Type B pancreatic cell (in vitro differentiated cells): ENCODE measurements at regions not wholly inside any gene's neighbourhood (a gene's known extent, or its start where the extent isn't known, plus 50 kb on each side); places are given as distances from the start of the nearest gene placed in this dataset.

Experiments
- DNase-seq: peaks from one replicate; pipeline ENCODE4 v3.0.0; 2021; ENCODE audit warnings: mixed read lengths; ENCODE audit not compliant: unreplicated experiment; ENCODE audit errors: extremely low spot score
- H3K27ac Mint-ChIP-seq: 2 replicates; pipeline ENCODE4 v1.8.0; 2021; ENCODE audit warnings: mild to moderate bottlenecking, mixed read lengths
- H3K27me3 Mint-ChIP-seq: 2 replicates; pipeline ENCODE4 v1.8.0; 2021; ENCODE audit warnings: mixed read lengths
- H3K36me3 Mint-ChIP-seq: 2 replicates; pipeline ENCODE4 v1.8.0; 2021; ENCODE audit warnings: mixed read lengths
- H3K4me1 Mint-ChIP-seq: one replicate; pipeline ENCODE4 v1.8.0; 2021; ENCODE audit warnings: mixed read lengths; ENCODE audit not compliant: unreplicated experiment
- H3K4me3 Mint-ChIP-seq: 2 replicates; pipeline ENCODE4 v1.8.0; 2021; ENCODE audit warnings: mild to moderate bottlenecking, mixed read lengths
- H3K9me3 Mint-ChIP-seq: 2 replicates; pipeline ENCODE4 v1.8.0; 2021; ENCODE audit warnings: mixed read lengths
- CTCF ChIP-seq: fragments of 200-600 bp; sonication (generic); conservative IDR thresholded peaks from 2 replicates; pipeline ENCODE4 v1.5.0; 2021; ENCODE audit warnings: antibody characterized with exemption, mild to moderate bottlenecking

GRCh38 chr20:48236000-48236970 is 451.0 kb upstream of the SULF2 start:
- H3K4me1 Mint-ChIP-seq, result peaks cover 13% of the 10 kb centered on the region
- no peak overlapping the region for H3K27ac Mint-ChIP-seq
- TF ChIP-seq CTCF, result no peak
- H3K27me3 Mint-ChIP-seq, result peaks cover 4% of the 10 kb centered on the region
- no peak for DNase-seq
- no peaks in the 10 kb centered on the region for H3K9me3 Mint-ChIP-seq
- H3K4me3 Mint-ChIP-seq, result no peak overlapping the region
- no peaks in the 10 kb centered on the region for H3K36me3 Mint-ChIP-seq

- DNase-seq, result no peak
- Mint-ChIP-seq H3K36me3 (no peaks in the 10 kb centered on the region), H3K27ac (no peak overlapping the region), H3K4me1 (peaks cover 15% of the 10 kb centered on the region), H3K9me3 (no peaks in the 10 kb centered on the region), H3K4me3 (no peak overlapping the region), H3K27me3 (peaks cover 4% of the 10 kb centered on the region)
- TF ChIP-seq CTCF, result no peak
Measured at GRCh38 chr20:48234951-48235350, 449.7 kb upstream of the SULF2 start.

GRCh38 chr20:48231253-48231930 is 446.1 kb upstream of the SULF2 start:
- Mint-ChIP-seq H3K27ac (no peak overlapping the region), H3K36me3 (no peaks in the 10 kb centered on the region), H3K9me3 (no peaks in the 10 kb centered on the region), H3K27me3 (peaks cover 4% of the 10 kb centered on the region), H3K4me3 (no peak overlapping the region), H3K4me1 (peaks cover 9% of the 10 kb centered on the region)
- no peak for TF ChIP-seq CTCF
- DNase-seq, result no peak

- Mint-ChIP-seq H3K4me1 (peaks cover 6% of the 10 kb centered on the region), H3K9me3 (no peaks in the 10 kb centered on the region), H3K36me3 (no peaks in the 10 kb centered on the region), H3K27me3 (peaks cover 4% of the 10 kb centered on the region), H3K27ac (no peak overlapping the region), H3K4me3 (no peak overlapping the region)
- DNase-seq, result no peak
- no peak for TF ChIP-seq CTCF
Measured at GRCh38 chr20:48230216-48230615, 444.9 kb upstream of the SULF2 start.

- TF ChIP-seq CTCF, result no peak
- Mint-ChIP-seq H3K36me3 (no peaks in the 10 kb centered on the region), H3K27me3 (no peaks in the 10 kb centered on the region), H3K4me1 (peaks cover 6% of the 10 kb centered on the region), H3K27ac (no peak overlapping the region), H3K4me3 (no peak overlapping the region), H3K9me3 (peaks cover 4% of the 10 kb centered on the region)
- DNase-seq, result no peak
Measured at GRCh38 chr20:48227381-48227780, 442.1 kb upstream of the SULF2 start.
